Peyer's patch (tissue), 4 donors: ENCODE measurements at regions not wholly inside any gene's neighbourhood (a gene's known extent, or its start where the extent isn't known, plus 50 kb on each side); places are given as distances from the start of the nearest gene placed in this dataset.
A peak's percentile ranks its signal among the peaks of the same experiment; 100 is the strongest.

Experiments
- DNase-seq, 3 donors: peaks; one replicate each; pipeline ENCODE4 v3.0.0-alpha.2; 2017 to 2019
- H3K27ac ChIP-seq, 4 donors: fragments of 200-600 bp; sonication (generic); one replicate each; pipeline ENCODE4 v1.5.1; 2016 to 2019
- H3K27me3 ChIP-seq, 2 donors: fragments of 200-600 bp; sonication (generic); one replicate each; pipeline ENCODE4 v1.5.1; 2019
- H3K36me3 ChIP-seq, 3 donors: fragments of 200-600 bp; sonication (generic); one replicate each; pipeline ENCODE4 v1.5.1; 2016 to 2019
- H3K4me1 ChIP-seq, 4 donors: fragments of 200-600 bp; sonication (generic); one replicate each; pipeline ENCODE4 v1.5.1; 2016 to 2019
- H3K4me3 ChIP-seq, 4 donors: fragments of 200-600 bp; sonication (generic); 1 replicate in 3 of 4; 2 replicates in 1 of 4; pipeline ENCODE4 v1.5.1; 2016 to 2019; ENCODE audit warnings: mild to moderate bottlenecking in 1 of 4
- H3K9me3 ChIP-seq, 4 donors: fragments of 200-600 bp; sonication (generic); one replicate each; pipeline ENCODE4 v1.5.1; 2016 to 2019; ENCODE audit warnings: mild to moderate bottlenecking in 1 of 4
- POLR2A ChIP-seq, 2 donors: fragments of 450-650 bp; IDR thresholded peaks; one replicate each; pipeline ENCODE4 v1.5.1; 2017; ENCODE audit warnings: antibody characterized with exemption in 2 of 2, mild to moderate bottlenecking in 2 of 2, moderate library complexity in 2 of 2
- TF ChIP-seq, protein P1 (sequence below), 6 experiments: fragments of 450-650 bp in 4 of 6; fragments of 200-600 bp in 2 of 6; sonication (generic) in 1 of 6; IDR thresholded peaks; one replicate each; pipeline ENCODE4 v1.5.1; 2017 to 2019; ENCODE audit warnings: antibody characterized with exemption in 6 of 6, mild to moderate bottlenecking in 3 of 6, moderate library complexity in 1 of 6

DNA sequence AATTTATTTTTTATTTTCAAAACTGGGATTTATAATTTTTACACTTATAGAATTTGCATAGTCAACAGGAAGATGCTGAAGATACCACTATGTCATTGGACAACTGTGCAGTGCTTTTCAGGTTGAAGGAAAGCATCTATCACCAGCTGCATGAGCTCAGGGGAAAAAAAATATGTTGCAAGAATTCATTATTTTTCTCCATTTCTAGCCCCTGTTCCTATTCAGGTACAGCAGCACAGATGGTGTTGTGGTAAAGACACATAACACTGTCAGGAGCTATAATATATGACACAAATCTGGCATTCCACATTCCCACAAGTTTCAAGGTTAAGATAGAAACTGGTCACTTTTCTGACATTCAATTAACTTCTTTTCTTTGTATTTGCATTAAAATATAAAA is 1088.6 kb downstream of the MAT2B start:
- H3K4me1 ChIP-seq = no peaks in the 10 kb centered on the region
- TF ChIP-seq, protein P1, sequence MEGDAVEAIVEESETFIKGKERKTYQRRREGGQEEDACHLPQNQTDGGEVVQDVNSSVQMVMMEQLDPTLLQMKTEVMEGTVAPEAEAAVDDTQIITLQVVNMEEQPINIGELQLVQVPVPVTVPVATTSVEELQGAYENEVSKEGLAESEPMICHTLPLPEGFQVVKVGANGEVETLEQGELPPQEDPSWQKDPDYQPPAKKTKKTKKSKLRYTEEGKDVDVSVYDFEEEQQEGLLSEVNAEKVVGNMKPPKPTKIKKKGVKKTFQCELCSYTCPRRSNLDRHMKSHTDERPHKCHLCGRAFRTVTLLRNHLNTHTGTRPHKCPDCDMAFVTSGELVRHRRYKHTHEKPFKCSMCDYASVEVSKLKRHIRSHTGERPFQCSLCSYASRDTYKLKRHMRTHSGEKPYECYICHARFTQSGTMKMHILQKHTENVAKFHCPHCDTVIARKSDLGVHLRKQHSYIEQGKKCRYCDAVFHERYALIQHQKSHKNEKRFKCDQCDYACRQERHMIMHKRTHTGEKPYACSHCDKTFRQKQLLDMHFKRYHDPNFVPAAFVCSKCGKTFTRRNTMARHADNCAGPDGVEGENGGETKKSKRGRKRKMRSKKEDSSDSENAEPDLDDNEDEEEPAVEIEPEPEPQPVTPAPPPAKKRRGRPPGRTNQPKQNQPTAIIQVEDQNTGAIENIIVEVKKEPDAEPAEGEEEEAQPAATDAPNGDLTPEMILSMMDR (IDR thresholded peaks at IDR 0.05) = no peak
- TF ChIP-seq POLR2A (IDR thresholded peaks at IDR 0.05) = no peak

DNA sequence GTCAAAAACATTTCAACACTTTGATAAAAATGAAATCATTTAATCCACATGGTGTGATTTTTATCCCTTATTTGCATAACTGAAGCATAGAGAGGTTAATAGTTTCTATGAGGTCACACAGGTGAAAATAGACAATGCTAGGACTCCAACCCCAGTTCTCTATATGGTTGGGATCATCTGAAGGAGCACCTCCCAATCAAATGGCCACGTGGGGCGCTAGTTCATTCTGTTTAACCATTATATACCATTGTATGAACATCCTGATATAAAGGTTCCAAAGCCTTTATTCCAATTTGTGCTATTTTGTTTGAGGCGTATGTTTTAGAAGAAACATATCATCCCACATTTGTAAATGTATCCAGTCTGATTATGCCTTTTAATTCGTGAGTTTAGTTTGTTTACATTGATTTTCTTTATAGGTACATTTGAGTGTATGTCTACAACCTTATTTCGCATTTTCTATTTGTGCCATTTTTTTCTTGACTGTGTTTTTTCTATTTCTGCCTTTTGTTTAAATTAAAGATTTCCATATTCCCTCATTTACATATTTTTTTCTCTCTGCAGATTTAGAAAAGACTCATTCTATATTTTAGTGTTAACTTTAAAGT is 1092.0 kb downstream of the MAT2B start:
- no peaks in the 10 kb centered on the region for H3K27me3 ChIP-seq
- H3K27ac ChIP-seq = no peak overlapping the region
- H3K4me1 ChIP-seq = no peaks in the 10 kb centered on the region
- DNase-seq = no peak
- TF ChIP-seq, protein P1 (IDR thresholded peaks at IDR 0.05) = peak in 2 of 6 experiments; percentile 4 to 11
- no peak for TF ChIP-seq POLR2A (IDR thresholded peaks at IDR 0.05)
- H3K36me3 ChIP-seq = no peaks in the 10 kb centered on the region
- H3K9me3 ChIP-seq = peaks cover 0 to 5% (median 0%) of the 10 kb centered on the region in 4 donors
- H3K4me3 ChIP-seq = no peak overlapping the region

More for the DNA sequence above, 1088.6 kb downstream of the MAT2B start:
- H3K27ac ChIP-seq = no peak overlapping the region
- H3K27me3 ChIP-seq = no peaks in the 10 kb centered on the region
- H3K9me3 ChIP-seq = no peaks in the 10 kb centered on the region
- H3K36me3 ChIP-seq = no peaks in the 10 kb centered on the region
- DNase-seq = no peak
- H3K4me3 ChIP-seq = no peak overlapping the region

DNA sequence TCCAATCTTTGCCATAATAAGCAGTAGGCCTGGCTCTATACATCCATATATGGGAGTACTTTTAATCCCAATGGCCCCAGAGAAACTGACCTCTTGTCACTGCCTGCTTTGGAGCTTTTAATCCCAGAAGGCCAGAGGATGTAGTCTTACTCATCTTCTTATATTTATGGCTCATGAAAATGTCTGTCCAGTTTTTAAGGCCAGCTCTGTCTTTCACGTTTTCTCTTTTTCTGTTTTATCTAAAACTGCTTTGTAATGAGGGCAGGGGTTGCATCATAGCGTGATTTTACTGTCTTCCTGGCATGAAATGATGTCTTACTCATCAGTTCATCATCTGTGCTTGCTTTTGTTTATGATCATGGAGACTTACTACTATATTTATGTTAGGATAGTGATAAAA is 1094.9 kb downstream of the MAT2B start:
- peaks cover 0 to 5% (median 0%) of the 10 kb centered on the region in 4 donors for H3K9me3 ChIP-seq
- TF ChIP-seq POLR2A (IDR thresholded peaks at IDR 0.05) = no peak
- TF ChIP-seq, protein P1 (IDR thresholded peaks at IDR 0.05) = no peak
- no peak overlapping the region for H3K27ac ChIP-seq
- DNase-seq = no peak
- H3K4me3 ChIP-seq = no peak overlapping the region
- no peaks in the 10 kb centered on the region for H3K4me1 ChIP-seq
- H3K27me3 ChIP-seq = no peaks in the 10 kb centered on the region
- H3K36me3 ChIP-seq = no peaks in the 10 kb centered on the region

DNA sequence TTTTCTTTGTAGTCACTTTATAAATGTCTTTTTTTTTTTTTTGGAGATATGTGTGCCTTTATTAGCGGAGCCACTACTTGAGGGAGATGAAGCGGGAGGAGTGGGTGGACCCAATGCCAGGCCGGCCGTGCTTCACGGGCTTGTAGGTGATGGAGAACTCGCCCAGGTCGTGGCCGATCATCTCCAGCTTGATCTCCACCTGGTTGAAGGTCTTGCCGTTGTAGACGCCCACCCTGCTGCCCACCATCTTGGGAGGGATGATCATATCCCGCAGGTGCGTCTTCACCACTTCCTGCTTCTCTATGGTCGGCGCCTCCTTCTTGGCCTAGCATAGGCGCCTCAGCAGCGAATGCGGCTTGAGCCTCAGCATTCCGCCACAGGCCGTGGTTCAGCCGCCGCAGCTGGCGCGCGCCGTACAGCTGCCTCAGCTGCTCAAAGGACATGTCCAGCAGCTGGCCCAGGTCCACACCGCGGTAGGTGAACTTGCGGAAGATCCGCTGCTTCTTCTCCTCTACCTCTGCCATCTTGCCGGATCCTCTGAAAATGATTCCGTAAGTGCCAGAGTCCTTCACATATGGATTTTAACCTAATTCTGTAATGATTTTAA is 1095.6 kb downstream of the MAT2B start:
- H3K9me3 ChIP-seq = peaks cover 0 to 5% (median 0%) of the 10 kb centered on the region in 4 donors
- H3K4me1 ChIP-seq = no peaks in the 10 kb centered on the region
- H3K36me3 ChIP-seq = no peaks in the 10 kb centered on the region
- TF ChIP-seq, protein P1 (IDR thresholded peaks at IDR 0.05) = no peak
- no peak for TF ChIP-seq POLR2A (IDR thresholded peaks at IDR 0.05)
- H3K27me3 ChIP-seq = no peaks in the 10 kb centered on the region
- H3K27ac ChIP-seq = no peak overlapping the region
- no peak overlapping the region for H3K4me3 ChIP-seq
- no peak for DNase-seq

DNA sequence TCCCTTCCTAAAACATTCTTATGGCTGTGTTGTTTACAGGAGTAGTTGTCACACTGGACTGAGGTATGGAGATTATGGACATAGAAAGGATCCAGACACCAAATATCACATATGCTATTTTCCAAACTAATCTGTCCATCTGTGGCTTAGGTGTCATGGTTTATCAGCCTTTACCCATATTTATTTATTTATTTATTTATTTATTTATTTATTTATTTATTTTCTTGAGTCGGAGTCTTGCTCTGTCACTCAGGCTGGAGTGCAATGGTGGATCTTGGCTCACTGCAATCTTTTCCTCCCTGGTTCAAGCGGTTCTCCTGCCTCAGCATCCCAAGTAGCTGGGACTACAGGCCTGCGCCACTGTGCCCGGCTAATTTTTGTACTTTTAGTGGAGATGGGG is 1103.1 kb downstream of the MAT2B start:
- no peaks in the 10 kb centered on the region for H3K4me1 ChIP-seq
- H3K9me3 ChIP-seq = no peaks in the 10 kb centered on the region
- H3K27ac ChIP-seq = no peak overlapping the region
- H3K4me3 ChIP-seq = no peak overlapping the region
- no peaks in the 10 kb centered on the region for H3K27me3 ChIP-seq
- TF ChIP-seq POLR2A (IDR thresholded peaks at IDR 0.05) = no peak
- TF ChIP-seq, protein P1 (IDR thresholded peaks at IDR 0.05) = no peak
- H3K36me3 ChIP-seq = no peaks in the 10 kb centered on the region
- DNase-seq = no peak
